Central memory CD8-positive, alpha-beta T cell (primary cell): ENCODE measurements at regions not wholly inside any gene's neighbourhood (a gene's known extent, or its start where the extent isn't known, plus 50 kb on each side); places are given as distances from the start of the nearest gene placed in this dataset.
"Not testable (repeated sequence)": the region's sequence is repeated elsewhere in the genome, so short reads cannot be mapped to it uniquely, and the experiment has no call there.

Experiments used
- ATAC-seq: fragments of 150-1000 bp; cut with Tn5 transposase; replicated peaks from 2 replicates; pipeline ENCODE4 v1.10.0; 2022; ENCODE audit warnings: mild to moderate bottlenecking, moderate FRiP score, moderate number of reproducible peaks; ENCODE audit not compliant: poor library complexity, severe bottlenecking; ENCODE audit errors: extremely low read depth
- DNase-seq, 2 donors: peaks; one replicate each; pipeline ENCODE4 v3.0.0; 2021; ENCODE audit warnings: low spot score in 2 of 2
- H3K27ac Mint-ChIP-seq: one replicate; pipeline ENCODE4 v1.8.0; 2022; ENCODE audit warnings: low read depth, mild to moderate bottlenecking, moderate library complexity, mixed read lengths
- H3K27me3 Mint-ChIP-seq: one replicate; pipeline ENCODE4 v1.8.0; 2022; ENCODE audit warnings: mixed read lengths
- H3K36me3 Mint-ChIP-seq: one replicate; pipeline ENCODE4 v1.8.0; 2022; ENCODE audit warnings: mild to moderate bottlenecking, moderate library complexity, mixed read lengths; ENCODE audit not compliant: insufficient read depth
- H3K4me1 Mint-ChIP-seq: one replicate; pipeline ENCODE4 v1.8.0; 2022; ENCODE audit warnings: mixed read lengths
- H3K4me3 Mint-ChIP-seq: one replicate; pipeline ENCODE4 v1.8.0; 2022; ENCODE audit warnings: mild to moderate bottlenecking, moderate library complexity, mixed read lengths
- H3K9me3 Mint-ChIP-seq: one replicate; pipeline ENCODE4 v1.8.0; 2022; ENCODE audit warnings: mixed read lengths

DNA sequence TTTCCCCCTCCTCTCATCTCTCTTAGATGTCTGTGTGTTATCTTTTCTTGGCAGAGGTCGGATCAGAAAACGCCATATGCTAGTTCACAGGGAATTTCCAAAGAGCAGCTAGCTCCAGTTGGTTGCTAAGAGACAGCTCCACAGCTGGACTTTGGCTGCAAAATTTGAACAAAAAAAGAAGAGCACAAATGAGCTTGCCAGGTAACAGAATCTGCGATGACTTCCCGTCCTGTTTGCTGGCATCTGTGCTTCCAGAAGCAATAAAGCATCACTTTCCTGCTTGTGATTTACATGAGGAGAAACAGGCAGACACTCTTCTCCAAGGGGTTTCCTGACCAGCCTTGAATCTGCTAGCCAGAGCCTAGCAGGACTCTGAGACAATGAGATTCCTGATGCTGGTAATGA is 596.0 kb upstream of the B3GAT1 start:
- H3K27me3 Mint-ChIP-seq = peaks cover 41% of the 10 kb centered on the region
- peaks cover 5% of the 10 kb centered on the region for H3K9me3 Mint-ChIP-seq
- no peak overlapping the region for H3K4me3 Mint-ChIP-seq
- ATAC-seq (no peak), DNase-seq (no peak)
- no peaks in the 10 kb centered on the region for H3K36me3 Mint-ChIP-seq
- H3K4me1 Mint-ChIP-seq = no peaks in the 10 kb centered on the region
- no peak overlapping the region for H3K27ac Mint-ChIP-seq

DNA sequence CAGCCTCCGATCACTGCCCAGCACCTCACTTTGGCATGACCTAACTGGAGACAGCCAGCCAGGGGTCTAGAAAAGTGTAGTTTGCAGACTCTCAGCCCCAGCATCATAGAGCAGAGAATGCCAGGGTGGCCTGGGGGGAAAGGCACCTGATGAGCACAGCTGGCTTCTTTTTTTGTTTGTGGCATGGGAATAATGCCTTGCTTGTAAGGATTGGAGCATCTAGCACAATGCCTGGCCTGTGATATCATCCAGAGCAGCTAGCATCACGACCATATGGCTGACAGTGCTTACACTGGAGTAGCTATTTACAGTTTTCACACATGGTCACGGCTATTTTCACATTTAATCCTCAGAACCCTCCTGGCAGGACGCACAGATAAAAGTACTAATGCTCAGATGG is 594.8 kb upstream of the B3GAT1 start:
- DNase-seq = no peak
- ATAC-seq = no peak
- no peaks in the 10 kb centered on the region for H3K4me1 Mint-ChIP-seq
- peaks cover 2% of the 10 kb centered on the region for H3K9me3 Mint-ChIP-seq
- no peaks in the 10 kb centered on the region for H3K36me3 Mint-ChIP-seq
- H3K4me3 Mint-ChIP-seq = no peak overlapping the region
- peaks cover 34% of the 10 kb centered on the region for H3K27me3 Mint-ChIP-seq
- H3K27ac Mint-ChIP-seq = no peak overlapping the region

DNA sequence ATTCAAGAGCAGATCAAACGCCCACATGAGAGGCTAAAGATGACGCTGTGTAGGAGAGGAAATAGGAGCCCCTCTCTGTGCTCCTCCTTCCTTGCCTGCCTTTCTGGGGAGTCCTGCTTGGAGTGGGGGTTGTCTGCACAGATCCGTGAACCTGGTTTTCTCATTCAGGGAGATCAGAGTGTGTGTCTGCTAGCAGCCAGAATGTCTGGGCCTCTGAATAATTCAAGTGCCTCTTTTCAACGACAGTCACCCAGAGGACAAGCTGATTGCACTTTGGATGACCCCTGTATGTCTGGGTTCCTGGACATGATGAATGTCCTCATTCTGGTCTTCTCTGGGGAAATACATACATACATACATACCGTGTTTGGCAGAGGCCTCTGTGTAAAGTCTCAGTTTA is 592.5 kb upstream of the B3GAT1 start:
- no peaks in the 10 kb centered on the region for H3K4me1 Mint-ChIP-seq
- ATAC-seq = no peak
- H3K36me3 Mint-ChIP-seq = peaks cover 1% of the 10 kb centered on the region
- H3K9me3 Mint-ChIP-seq = no peaks in the 10 kb centered on the region
- no peak overlapping the region for H3K4me3 Mint-ChIP-seq
- no peak overlapping the region for H3K27ac Mint-ChIP-seq
- DNase-seq = no peak
- peaks cover 40% of the 10 kb centered on the region for H3K27me3 Mint-ChIP-seq

DNA sequence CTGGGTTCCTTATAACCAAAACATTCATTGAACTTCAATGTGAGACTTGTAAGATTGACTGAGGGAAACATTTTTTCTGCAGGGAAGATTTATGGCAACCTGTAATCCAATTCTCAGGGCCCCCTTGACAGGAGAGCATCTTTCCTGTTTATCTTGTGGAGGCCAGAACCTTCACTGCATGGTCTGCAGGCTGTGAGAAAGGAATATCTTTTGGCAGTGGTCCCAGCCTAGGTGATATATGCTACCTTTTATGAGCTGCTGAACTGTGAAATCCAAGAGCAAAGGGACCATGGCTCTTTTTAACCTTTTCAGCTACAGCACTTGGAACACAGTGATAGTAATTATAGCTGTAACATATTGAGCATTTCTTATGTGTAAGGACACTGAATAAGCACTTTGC is 590.2 kb upstream of the B3GAT1 start:
- Mint-ChIP-seq H3K36me3 (peaks cover 1% of the 10 kb centered on the region), H3K4me1 (no peaks in the 10 kb centered on the region), H3K9me3 (no peaks in the 10 kb centered on the region), H3K4me3 (no peak overlapping the region), H3K27me3 (peaks cover 35% of the 10 kb centered on the region), H3K27ac (no peak overlapping the region)
- DNase-seq = no peak
- ATAC-seq = no peak

DNA sequence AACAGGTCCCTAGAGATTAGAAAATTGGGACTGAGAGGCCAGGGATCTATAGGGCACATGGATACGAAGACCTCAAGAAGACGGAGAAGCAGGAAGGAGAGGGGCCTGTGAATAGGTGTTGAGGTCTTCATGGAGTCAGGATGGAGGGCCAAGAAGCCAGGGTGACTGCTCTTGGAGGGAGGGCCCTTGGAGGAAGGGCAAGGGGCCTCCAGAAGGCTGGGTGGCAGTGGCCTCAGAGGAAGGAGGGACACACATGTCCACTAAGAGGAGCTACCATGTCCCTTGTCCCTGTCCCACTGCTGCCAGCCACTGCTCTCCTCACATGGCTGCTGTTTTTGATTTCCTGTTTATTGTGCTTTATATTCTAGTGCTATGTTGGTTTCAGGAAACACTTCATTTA is 589.5 kb upstream of the B3GAT1 start:
- H3K27me3 Mint-ChIP-seq = peaks cover 30% of the 10 kb centered on the region
- no peaks in the 10 kb centered on the region for H3K9me3 Mint-ChIP-seq
- no peak overlapping the region for H3K27ac Mint-ChIP-seq
- DNase-seq (no peak), ATAC-seq (no peak)
- no peaks in the 10 kb centered on the region for H3K4me1 Mint-ChIP-seq
- peaks cover 1% of the 10 kb centered on the region for H3K36me3 Mint-ChIP-seq
- H3K4me3 Mint-ChIP-seq = no peak overlapping the region

DNA sequence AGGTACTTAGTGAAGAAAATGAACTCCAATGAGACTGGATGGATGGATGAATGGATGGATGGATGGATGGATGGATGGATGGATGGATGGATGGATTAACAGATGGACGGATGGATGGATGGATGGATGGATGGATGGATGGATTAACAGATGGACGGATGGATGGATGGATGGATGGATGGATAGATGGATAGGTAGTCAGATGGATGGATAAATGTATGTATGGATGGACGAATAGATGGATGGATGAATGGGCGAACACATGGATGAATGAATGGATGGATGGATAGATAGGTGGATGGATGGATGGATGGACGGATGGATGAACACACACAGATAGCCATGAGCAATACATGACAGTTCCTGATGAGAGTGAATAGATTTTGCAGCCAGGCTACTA is 589.0 kb upstream of the B3GAT1 start:
- H3K9me3 Mint-ChIP-seq, H3K27ac Mint-ChIP-seq, H3K4me3 Mint-ChIP-seq, DNase-seq, H3K4me1 Mint-ChIP-seq, ATAC-seq, H3K36me3 Mint-ChIP-seq: not testable (repeated sequence)
- H3K27me3 Mint-ChIP-seq = peaks cover 25% of the 10 kb centered on the region

DNA sequence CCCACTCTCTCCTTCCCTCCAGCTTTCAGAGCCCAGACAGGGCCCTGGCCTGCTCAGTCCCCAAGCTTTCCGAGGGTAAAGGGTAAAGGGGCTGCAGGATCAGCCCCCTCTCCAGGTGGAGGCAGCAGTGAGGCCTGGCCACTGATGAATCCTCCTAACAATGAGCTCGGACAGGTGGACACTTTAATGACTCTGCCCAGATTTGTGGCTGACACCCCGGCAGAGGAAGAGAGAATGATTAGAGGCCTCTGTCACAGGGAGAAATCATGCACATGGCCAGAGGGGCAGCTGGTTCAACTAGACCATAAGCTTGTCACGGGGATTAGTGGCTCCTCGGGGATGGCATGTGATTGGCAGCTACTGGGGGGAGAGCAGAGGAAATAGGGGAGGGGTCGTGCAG is 587.5 kb upstream of the B3GAT1 start:
- H3K4me1 Mint-ChIP-seq = no peaks in the 10 kb centered on the region
- ATAC-seq = no peak

DNA sequence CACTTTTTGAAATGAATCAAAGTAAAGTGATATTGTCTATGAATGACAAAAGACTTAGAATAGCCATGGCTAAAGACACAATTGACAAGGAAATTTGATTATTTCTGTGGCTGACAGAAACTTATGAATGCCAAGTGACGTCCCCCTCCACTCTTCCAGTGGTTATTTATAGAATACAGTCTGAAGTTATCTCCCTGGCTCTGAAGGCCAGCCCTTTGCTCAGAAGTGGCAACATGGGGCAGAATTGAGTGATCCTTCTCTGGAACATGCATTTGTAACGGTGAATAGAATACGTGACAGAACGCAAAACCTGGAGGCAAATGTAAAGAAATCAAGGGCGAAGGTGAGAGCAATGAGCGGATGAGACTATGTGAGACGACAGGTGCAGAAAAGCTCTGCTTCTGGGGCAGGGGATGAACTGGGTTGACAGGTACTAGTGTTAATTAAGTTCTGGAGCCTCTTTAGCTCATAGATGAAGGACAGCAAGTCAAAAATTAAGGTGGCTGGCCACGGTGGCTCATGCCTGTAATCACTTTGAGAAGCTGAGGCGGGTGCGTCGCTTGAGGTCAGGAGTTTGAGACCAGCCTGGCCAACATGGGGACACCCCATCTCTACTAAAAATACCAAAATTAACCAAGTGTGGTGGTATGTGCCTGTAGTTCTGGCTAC is 585.7 kb upstream of the B3GAT1 start:
- Mint-ChIP-seq H3K27ac (no peak overlapping the region), H3K4me1 (no peaks in the 10 kb centered on the region), H3K36me3 (peaks cover 1% of the 10 kb centered on the region), H3K4me3 (no peak overlapping the region), H3K27me3 (peaks cover 36% of the 10 kb centered on the region), H3K9me3 (no peaks in the 10 kb centered on the region)
- ATAC-seq (no peak), DNase-seq (no peak)

More for the DNA sequence above, 587.5 kb upstream of the B3GAT1 start:
- no peak for DNase-seq
- Mint-ChIP-seq H3K27ac (no peak overlapping the region), H3K27me3 (peaks cover 17% of the 10 kb centered on the region), H3K36me3 (peaks cover 1% of the 10 kb centered on the region), H3K4me3 (no peak overlapping the region), H3K9me3 (no peaks in the 10 kb centered on the region)

DNA sequence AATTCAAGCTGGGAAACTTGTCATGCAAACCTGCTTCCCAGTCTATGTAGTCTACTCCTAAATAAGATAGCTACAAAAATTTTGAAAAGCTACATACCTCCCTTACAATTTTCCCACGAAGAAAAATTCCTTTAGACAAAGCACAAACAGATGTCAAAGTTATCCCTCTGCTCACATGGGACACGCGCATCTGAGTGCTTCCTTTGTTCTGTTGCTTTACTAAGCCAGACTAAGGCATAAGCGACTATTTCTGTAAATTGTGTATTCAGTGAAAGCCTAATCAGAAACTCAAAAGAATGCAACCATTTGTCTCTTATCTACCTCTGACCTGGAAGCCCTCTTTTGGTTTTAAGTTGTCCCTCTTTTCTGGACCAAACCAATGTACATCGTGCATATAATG is 583.7 kb upstream of the B3GAT1 start:
- Mint-ChIP-seq H3K27me3 (peaks cover 56% of the 10 kb centered on the region), H3K4me1 (no peaks in the 10 kb centered on the region), H3K9me3 (no peaks in the 10 kb centered on the region), H3K27ac (no peak overlapping the region), H3K4me3 (no peak overlapping the region), H3K36me3 (no peaks in the 10 kb centered on the region)
- ATAC-seq = no peak
- no peak for DNase-seq

DNA sequence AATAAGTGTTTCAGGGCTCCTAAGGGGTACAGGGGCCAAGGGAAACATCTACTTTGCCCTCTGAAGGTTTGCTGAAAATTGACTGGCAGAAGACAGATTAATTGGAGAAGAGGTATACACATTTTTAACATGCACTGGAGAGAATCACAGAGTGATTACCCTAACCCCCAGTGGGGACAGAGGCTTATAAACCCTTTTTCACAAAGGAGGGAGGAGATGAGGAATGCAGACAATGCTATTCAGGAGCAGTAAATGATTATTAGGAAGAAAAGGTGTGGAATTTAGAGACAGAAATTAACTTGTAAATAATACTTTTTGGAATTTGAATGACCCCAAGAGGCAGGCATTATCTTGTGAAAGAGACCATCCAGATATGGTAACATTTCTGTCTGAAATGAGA is 582.4 kb upstream of the B3GAT1 start:
- peaks cover 52% of the 10 kb centered on the region for H3K27me3 Mint-ChIP-seq
- H3K4me3 Mint-ChIP-seq = no peak overlapping the region
- no peak overlapping the region for H3K27ac Mint-ChIP-seq

DNA sequence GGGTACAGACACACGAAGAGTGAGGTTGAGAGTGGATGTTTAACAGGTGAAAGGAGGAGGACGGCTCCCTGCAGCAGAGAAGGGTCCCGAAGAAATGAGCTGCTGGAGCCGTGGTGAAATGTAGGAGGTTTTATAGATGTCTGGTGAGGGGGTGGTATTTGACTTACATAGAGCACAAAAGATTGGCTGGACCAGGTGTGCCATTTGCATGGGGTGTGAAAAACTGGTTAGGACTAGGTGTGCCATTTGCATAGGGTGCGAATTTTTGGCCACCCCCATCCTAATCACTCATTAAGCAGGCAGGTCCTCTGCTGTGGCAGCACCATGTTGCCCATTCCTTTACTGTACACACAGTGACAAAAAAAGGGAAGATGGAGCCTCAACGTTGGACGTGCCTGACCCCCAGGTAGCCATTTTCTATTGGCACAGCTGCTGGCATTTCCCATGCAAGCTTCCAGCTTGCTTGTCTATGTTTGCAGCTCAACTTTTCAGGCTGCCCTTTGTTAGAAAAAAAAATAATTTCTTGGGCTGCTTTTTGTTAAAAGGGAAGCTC is 581.7 kb upstream of the B3GAT1 start:
- no peak for DNase-seq
- Mint-ChIP-seq H3K9me3 (no peaks in the 10 kb centered on the region), H3K4me3 (no peak overlapping the region), H3K4me1 (no peaks in the 10 kb centered on the region), H3K27me3 (peaks cover 53% of the 10 kb centered on the region), H3K27ac (no peak overlapping the region), H3K36me3 (no peaks in the 10 kb centered on the region)
- ATAC-seq = no peak

More for the DNA sequence above, 582.4 kb upstream of the B3GAT1 start:
- no peak for ATAC-seq
- Mint-ChIP-seq H3K36me3 (no peaks in the 10 kb centered on the region), H3K9me3 (no peaks in the 10 kb centered on the region), H3K4me1 (no peaks in the 10 kb centered on the region)
- DNase-seq = no peak

DNA sequence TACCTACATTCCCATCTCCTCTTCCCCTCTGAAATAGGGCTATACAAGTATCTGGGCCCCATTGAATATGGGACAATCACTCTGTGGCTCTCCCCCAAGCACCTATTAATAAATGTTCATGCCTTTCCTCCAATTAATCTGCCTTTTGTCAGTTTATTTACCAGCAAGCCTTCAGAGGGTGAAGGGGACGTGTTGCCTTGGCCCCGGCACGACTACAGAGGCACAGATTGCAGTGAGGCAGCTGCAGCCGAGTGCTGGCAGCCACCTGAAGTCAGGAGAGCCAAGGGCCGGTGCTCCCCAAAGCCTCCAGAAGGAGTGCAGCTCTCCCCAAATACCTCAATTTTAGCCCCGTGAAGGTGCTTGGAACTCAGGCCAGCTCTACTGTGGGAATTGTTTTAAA is 580.9 kb upstream of the B3GAT1 start:
- Mint-ChIP-seq H3K4me1 (no peaks in the 10 kb centered on the region), H3K36me3 (no peaks in the 10 kb centered on the region), H3K27ac (no peak overlapping the region), H3K9me3 (no peaks in the 10 kb centered on the region), H3K27me3 (peaks cover 59% of the 10 kb centered on the region), H3K4me3 (no peak overlapping the region)
- ATAC-seq = no peak
- no peak for DNase-seq

DNA sequence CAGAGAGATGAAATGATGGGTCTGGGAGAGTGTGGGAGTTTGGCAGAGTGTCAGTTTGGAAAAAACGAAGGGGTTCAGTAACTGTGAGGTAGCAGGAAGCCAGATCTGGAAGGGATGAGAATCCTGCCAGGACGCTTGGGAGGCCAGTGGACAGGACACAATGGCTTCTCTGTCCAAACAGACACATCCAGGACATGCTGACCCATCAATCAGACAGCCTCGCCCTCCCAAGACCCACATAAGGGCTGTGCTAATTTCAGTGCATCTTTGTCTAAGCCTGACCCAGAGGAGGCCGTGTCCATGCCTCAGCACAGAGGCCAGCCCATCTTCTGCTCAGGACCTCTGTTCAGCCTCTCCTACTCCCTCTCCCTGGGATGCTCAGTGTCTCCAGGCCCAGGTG is 576.5 kb upstream of the B3GAT1 start:
- Mint-ChIP-seq H3K27ac (no peak overlapping the region), H3K4me3 (no peak overlapping the region), H3K9me3 (no peaks in the 10 kb centered on the region), H3K27me3 (peaks cover 68% of the 10 kb centered on the region), H3K4me1 (peaks cover 14% of the 10 kb centered on the region), H3K36me3 (no peaks in the 10 kb centered on the region)
- ATAC-seq = no peak
- no peak for DNase-seq
